BE2C (cell line): ENCODE measurements at regions not wholly inside any gene's neighbourhood (a gene's known extent, or its start where the extent isn't known, plus 50 kb on each side); places are given as distances from the start of the nearest gene placed in this dataset.
"Not testable (repeated sequence)": the region's sequence is repeated elsewhere in the genome, so short reads cannot be mapped to it uniquely, and the experiment has no call there.

ENCODE experiments used
- DNase-seq: peaks from one replicate; pipeline ENCODE4 v3.0.0-alpha.2; 2020
- H3K27me3 ChIP-seq: fragments of 250-450 bp; sonication (Bioruptor Pico); 2 replicates; pipeline ENCODE4 v1.5.1; 2020; ENCODE audit warnings: mild to moderate bottlenecking
- H3K36me3 ChIP-seq: fragments of 250-450 bp; sonication (Bioruptor Pico); 2 replicates; pipeline ENCODE4 v1.5.1; 2020; ENCODE audit warnings: mild to moderate bottlenecking
- H3K4me1 ChIP-seq: fragments of 250-450 bp; sonication (Bioruptor Pico); 2 replicates; pipeline ENCODE4 v1.5.1; 2020
- H3K4me3 ChIP-seq: 2 replicates; pipeline ENCODE4 v1.5.1; 2011; ENCODE audit warnings: low read depth, low read length
- H3K9me3 ChIP-seq: fragments of 250-450 bp; sonication (Bioruptor Pico); 2 replicates; pipeline ENCODE4 v1.5.1; 2020
- CTCF ChIP-seq: IDR thresholded peaks from 2 replicates; pipeline ENCODE4 v1.5.1; 2012; ENCODE audit warnings: mild to moderate bottlenecking, low read depth, low read length

GRCh38 chr3:176032043-176032442 is 1165.2 kb downstream of the TBL1XR1 start:
- Histone ChIP-seq H3K4me1 (no peaks in the 10 kb centered on the region), H3K36me3 (no peaks in the 10 kb centered on the region), H3K9me3 (no peaks in the 10 kb centered on the region), H3K4me3 (no peak overlapping the region), H3K27me3 (no peaks in the 10 kb centered on the region)
- no peak for DNase-seq
- no peak for TF ChIP-seq CTCF

- not testable (repeated sequence) for H3K4me3 ChIP-seq, H3K36me3 ChIP-seq, H3K27me3 ChIP-seq, H3K9me3 ChIP-seq, DNase-seq, H3K4me1 ChIP-seq
Observed at GRCh38 chr3:176016203-176016602, 1157.1 kb downstream of the NAALADL2 start.

DNA sequence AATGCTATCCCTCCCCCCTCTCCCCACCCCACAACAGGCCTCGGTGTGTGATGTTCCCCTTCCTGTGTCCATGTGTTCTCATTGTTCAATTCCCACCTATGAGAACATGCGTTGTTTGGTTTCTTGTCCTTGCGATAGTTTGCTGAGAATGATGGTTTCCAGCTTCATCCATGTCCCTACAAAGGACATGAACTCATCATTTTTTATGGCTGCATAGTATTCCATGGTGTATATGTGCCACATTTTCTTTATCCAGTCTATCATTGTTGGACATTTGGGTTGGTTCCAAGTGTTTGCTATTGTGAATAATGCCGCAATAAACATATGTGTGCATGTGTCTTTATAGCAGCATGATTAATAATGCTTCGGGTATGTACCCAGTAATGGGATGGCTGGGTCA is 1156.1 kb downstream of the NAALADL2 start:
- H3K4me3 ChIP-seq, H3K9me3 ChIP-seq, H3K36me3 ChIP-seq, H3K27me3 ChIP-seq, DNase-seq, H3K4me1 ChIP-seq: not testable (repeated sequence)

- H3K4me3 ChIP-seq: no peak overlapping the region
- no peak for DNase-seq
- H3K9me3 ChIP-seq: no peaks in the 10 kb centered on the region
- no peaks in the 10 kb centered on the region for H3K36me3 ChIP-seq
- TF ChIP-seq CTCF: no peak
- no peaks in the 10 kb centered on the region for H3K4me1 ChIP-seq
- no peaks in the 10 kb centered on the region for H3K27me3 ChIP-seq
Observed at GRCh38 chr3:176009256-176009655, 1150.1 kb downstream of the NAALADL2 start.

DNA sequence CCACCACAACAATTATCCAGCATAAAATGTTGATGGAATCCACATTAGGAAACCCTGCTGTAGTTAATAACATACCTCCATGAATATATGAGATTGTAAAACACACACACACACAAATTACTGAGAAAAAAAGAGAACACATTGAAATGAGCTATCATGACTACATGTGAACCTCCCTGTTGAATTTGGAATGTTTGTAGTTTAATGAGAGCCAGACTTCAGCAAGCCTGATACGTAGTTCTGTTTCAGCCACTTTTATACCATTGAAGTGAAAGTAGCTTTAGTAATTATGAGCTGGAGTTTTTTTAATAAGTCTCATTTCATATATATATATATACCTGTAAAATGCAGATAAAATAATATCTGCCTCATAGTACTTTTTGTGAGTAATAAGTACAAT is 1146.4 kb downstream of the NAALADL2 start:
- Histone ChIP-seq H3K4me3 (no peak overlapping the region), H3K27me3 (no peaks in the 10 kb centered on the region), H3K9me3 (no peaks in the 10 kb centered on the region), H3K36me3 (no peaks in the 10 kb centered on the region), H3K4me1 (no peaks in the 10 kb centered on the region)
- no peak for TF ChIP-seq CTCF
- no peak for DNase-seq

- DNase-seq: no peak
- H3K36me3 ChIP-seq: no peaks in the 10 kb centered on the region
- H3K4me3 ChIP-seq: no peak overlapping the region
- no peaks in the 10 kb centered on the region; the same call in none of the 2 replicates for H3K4me1 ChIP-seq
- H3K27me3 ChIP-seq: no peaks in the 10 kb centered on the region
- H3K9me3 ChIP-seq: no peaks in the 10 kb centered on the region
- no peak for TF ChIP-seq CTCF
Observed at GRCh38 chr3:175989161-175989560, 1130.0 kb downstream of the NAALADL2 start.

DNA sequence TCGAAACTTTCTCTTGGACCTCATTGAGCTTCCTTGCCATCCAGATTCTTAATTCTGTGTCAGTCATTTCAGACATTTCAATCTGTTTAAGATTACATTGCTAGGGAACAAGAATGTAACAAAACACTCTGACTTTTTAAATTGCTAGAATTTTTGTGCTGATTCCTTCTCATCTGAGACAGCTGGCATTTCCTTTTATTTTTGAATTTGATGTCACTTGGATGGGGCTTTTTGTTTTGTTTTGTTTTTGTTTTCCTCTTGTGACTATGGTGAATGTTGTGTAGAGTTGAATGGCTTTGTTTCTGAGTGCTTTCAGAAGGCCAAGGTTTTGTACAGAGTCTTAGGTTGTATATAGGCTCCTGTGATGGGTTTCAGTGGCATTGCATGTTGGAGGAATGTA is 1129.3 kb downstream of the NAALADL2 start:
- Histone ChIP-seq H3K4me3 (no peak overlapping the region), H3K4me1 (no peaks in the 10 kb centered on the region; the same call in none of the 2 replicates), H3K9me3 (no peaks in the 10 kb centered on the region), H3K36me3 (no peaks in the 10 kb centered on the region), H3K27me3 (no peaks in the 10 kb centered on the region)
- no peak for DNase-seq
- no peak for TF ChIP-seq CTCF
